OCI-LY3 (cell line): ENCODE measurements at regions not wholly inside any gene's neighbourhood (a gene's known extent, or its start where the extent isn't known, plus 50 kb on each side); places are given as distances from the start of the nearest gene placed in this dataset.
"Not testable (repeated sequence)": the region's sequence is repeated elsewhere in the genome, so short reads cannot be mapped to it uniquely, and the experiment has no call there.

Experiments
- EZH2phosphoT487 ChIP-seq: fragments of 200-600 bp; shearing (Covaris generic); IDR thresholded peaks from 2 replicates; pipeline ENCODE4 v1.6.1; 2018; ENCODE audit warnings: antibody characterized with exemption, mixed run types, low read depth
- TF ChIP-seq, protein P1 (sequence below): fragments of 200-600, 300-600 bp; sonication (generic); IDR thresholded peaks from 2 replicates; pipeline ENCODE4 v1.5.1; 2014; ENCODE audit warnings: antibody characterized with exemption, low read length, low read depth

DNA sequence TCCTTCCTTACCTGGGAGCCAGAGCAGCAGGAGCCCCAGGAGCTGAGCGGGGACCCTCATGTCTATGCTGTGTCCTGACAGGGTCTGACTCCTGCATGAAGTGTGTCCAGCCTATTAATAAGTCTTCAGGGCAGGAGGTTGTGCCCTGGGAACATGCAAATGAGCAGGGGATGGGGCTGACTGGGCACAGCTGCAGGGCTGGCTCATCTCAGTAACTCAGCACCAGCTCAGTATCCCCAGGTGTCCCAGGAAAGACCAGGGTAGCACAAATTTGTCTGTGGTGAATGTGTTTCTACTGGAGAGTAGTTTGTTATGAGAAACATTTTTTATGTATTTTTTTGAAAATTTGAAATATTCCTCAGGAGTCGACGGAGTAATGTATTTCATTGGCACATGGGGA is 301.3 kb downstream of the RPIA start:
- TF ChIP-seq, protein P1, sequence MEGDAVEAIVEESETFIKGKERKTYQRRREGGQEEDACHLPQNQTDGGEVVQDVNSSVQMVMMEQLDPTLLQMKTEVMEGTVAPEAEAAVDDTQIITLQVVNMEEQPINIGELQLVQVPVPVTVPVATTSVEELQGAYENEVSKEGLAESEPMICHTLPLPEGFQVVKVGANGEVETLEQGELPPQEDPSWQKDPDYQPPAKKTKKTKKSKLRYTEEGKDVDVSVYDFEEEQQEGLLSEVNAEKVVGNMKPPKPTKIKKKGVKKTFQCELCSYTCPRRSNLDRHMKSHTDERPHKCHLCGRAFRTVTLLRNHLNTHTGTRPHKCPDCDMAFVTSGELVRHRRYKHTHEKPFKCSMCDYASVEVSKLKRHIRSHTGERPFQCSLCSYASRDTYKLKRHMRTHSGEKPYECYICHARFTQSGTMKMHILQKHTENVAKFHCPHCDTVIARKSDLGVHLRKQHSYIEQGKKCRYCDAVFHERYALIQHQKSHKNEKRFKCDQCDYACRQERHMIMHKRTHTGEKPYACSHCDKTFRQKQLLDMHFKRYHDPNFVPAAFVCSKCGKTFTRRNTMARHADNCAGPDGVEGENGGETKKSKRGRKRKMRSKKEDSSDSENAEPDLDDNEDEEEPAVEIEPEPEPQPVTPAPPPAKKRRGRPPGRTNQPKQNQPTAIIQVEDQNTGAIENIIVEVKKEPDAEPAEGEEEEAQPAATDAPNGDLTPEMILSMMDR = not testable (repeated sequence)
- not testable (repeated sequence) for TF ChIP-seq EZH2phosphoT487
